Endothelial cell of umbilical vein (primary cell): ENCODE measurements at regions not wholly inside any gene's neighbourhood (a gene's known extent, or its start where the extent isn't known, plus 50 kb on each side); places are given as distances from the start of the nearest gene placed in this dataset.

ENCODE experiments used
- BruUV-seq: library from RNA; stranded (reverse); fragments of 400-500 nt; replicated peaks from 2 replicates; lab custom pipeline; 2021; lab: Mats Ljungman, UMichigan
- CTCF ChIA-PET: fragments of 300-600, 350-600 bp; sonication (Branson Sonifier 250); formaldehyde crosslinking; loops from one replicate; lab custom pipeline; 2021; ENCODE audit warnings: antibody characterized with exemption, inconsistent platforms; lab: Charles Lee
- POLR2A ChIA-PET: fragments of 300-600, 350-600 bp; sonication (Branson Sonifier 250); formaldehyde crosslinking; loops from one replicate; lab custom pipeline; 2021; ENCODE audit warnings: antibody characterized with exemption, inconsistent platforms; lab: Charles Lee
- DNase-seq: peaks from one replicate; pipeline ENCODE4 v3.0.0-alpha.2; 2011; ENCODE audit warnings: low read depth, low spot score
- FAIRE-seq: peaks from 2 replicates; lab custom pipeline; 2011; peaks lifted over from hg19 to GRCh38; lab: Jason Lieb, UNC
- H2AFZ ChIP-seq: 2 replicates; pipeline ENCODE4 v1.6.0; 2012; ENCODE audit warnings: low read depth, low read length, control low read depth, inconsistent platforms
- H3K27ac ChIP-seq: 2 replicates; pipeline ENCODE4 v1.5.1; 2011; ENCODE audit warnings: low read depth, mild to moderate bottlenecking, control low read depth, low read length, moderate library complexity; ENCODE audit not compliant: insufficient read depth
- H3K27me3 ChIP-seq, 2 experiments: 2 replicates each; pipeline versions ENCODE4 v1.6.0 to v1.6.1; 2011; ENCODE audit warnings: low read length in 2 of 2, mixed read lengths in 1 of 2; ENCODE audit not compliant: control insufficient read depth in 2 of 2, insufficient read depth in 2 of 2
- H3K36me3 ChIP-seq, 2 experiments: 2 replicates in 1 of 2; 3 replicates in 1 of 2; pipeline ENCODE4 v1.5.1; 2011; ENCODE audit warnings: low read length in 2 of 2, mild to moderate bottlenecking in 1 of 2, moderate library complexity in 1 of 2; ENCODE audit not compliant: control insufficient read depth in 2 of 2, insufficient read depth in 2 of 2; ENCODE audit errors: extremely low read depth in 1 of 2
- H3K4me1 ChIP-seq: 3 replicates; pipeline ENCODE4 v1.5.1; 2011; ENCODE audit warnings: mild to moderate bottlenecking, low read length; ENCODE audit not compliant: control insufficient read depth, insufficient read depth; ENCODE audit errors: extremely low read depth
- H3K4me2 ChIP-seq: 2 replicates; pipeline ENCODE4 v1.6.1; 2011; ENCODE audit warnings: low read length, control low read depth, mixed read lengths; ENCODE audit not compliant: insufficient read depth
- H3K4me3 ChIP-seq, 3 experiments: fragments of 200-600 bp in 1 of 3; sonication (generic), shearing (Covaris generic) in 1 of 3; replicated peaks in 1 of 3; 2 replicates each; pipeline ENCODE4 v1.5.1; 2011 to 2016; ENCODE audit warnings: control low read depth in 3 of 3, low read length in 3 of 3, mild to moderate bottlenecking in 2 of 3, inconsistent platforms in 1 of 3, low read depth in 1 of 3, moderate library complexity in 1 of 3; ENCODE audit not compliant: insufficient read depth in 1 of 3
- H3K79me2 ChIP-seq: 2 replicates; pipeline ENCODE4 v1.6.0; 2012; ENCODE audit warnings: low read length, inconsistent platforms; ENCODE audit not compliant: control insufficient read depth, insufficient read depth
- H3K9ac ChIP-seq: replicated peaks from 2 replicates; pipeline ENCODE3; 2011; ENCODE audit warnings: low read length, control low read depth; ENCODE audit not compliant: insufficient read depth; ENCODE audit errors: extremely low read depth
- H3K9me1 ChIP-seq: replicated peaks from 3 replicates; pipeline ENCODE4 v1.6.0; 2011; ENCODE audit warnings: mild to moderate bottlenecking, low read length; ENCODE audit not compliant: control insufficient read depth, insufficient read depth; ENCODE audit errors: extremely low read depth
- H3K9me3 ChIP-seq: replicated peaks from 2 replicates; pipeline ENCODE4 v1.5.1; 2012; ENCODE audit warnings: low read length, inconsistent platforms; ENCODE audit not compliant: control insufficient read depth, insufficient read depth
- H4K20me1 ChIP-seq: replicated peaks from 2 replicates; pipeline ENCODE3; 2011; ENCODE audit warnings: mild to moderate bottlenecking, low read length; ENCODE audit not compliant: control insufficient read depth, insufficient read depth; ENCODE audit errors: extremely low read depth
- CTCF ChIP-seq, 2 donors: IDR thresholded peaks; 1 replicate in 1 of 2; 2 replicates in 1 of 2; pipeline ENCODE4 v1.5.1; 2011; ENCODE audit warnings: low read length in 2 of 2, mild to moderate bottlenecking in 2 of 2, moderate library complexity in 2 of 2, control low read depth in 1 of 2, inconsistent platforms in 1 of 2, low read depth in 1 of 2; ENCODE audit not compliant: insufficient read depth in 1 of 2; ENCODE audit errors: extremely low read depth in 1 of 2
- FOS ChIP-seq: IDR thresholded peaks from 2 replicates; pipeline ENCODE4 v1.6.1; 2011; ENCODE audit warnings: mild to moderate bottlenecking, low read length, moderate library complexity, borderline replicate concordance; ENCODE audit not compliant: insufficient read depth
- MAX ChIP-seq: IDR thresholded peaks from 2 replicates; pipeline ENCODE4 v1.6.1; 2011; ENCODE audit not compliant: insufficient read depth, insufficient read length
- MYC ChIP-seq: IDR thresholded peaks from one replicate; pipeline ENCODE4 v1.6.1; 2011; ENCODE audit warnings: mild to moderate bottlenecking, low read depth, low read length
- dilution Hi-C: fragments of 300-500 bp; cut with MboI; formaldehyde crosslinking; loops from one replicate; pipeline ENCODE4 v1.15.0; 2019; ENCODE audit warnings: low sequenced_read_pairs; ENCODE audit not compliant: extremely low pct_ligation_motif_present
- intact Hi-C: fragments of 100-400 bp; cut with micrococcal nuclease; formaldehyde crosslinking; loops from one replicate; pipeline ENCODE4 v1.10.0; 2022

DNA sequence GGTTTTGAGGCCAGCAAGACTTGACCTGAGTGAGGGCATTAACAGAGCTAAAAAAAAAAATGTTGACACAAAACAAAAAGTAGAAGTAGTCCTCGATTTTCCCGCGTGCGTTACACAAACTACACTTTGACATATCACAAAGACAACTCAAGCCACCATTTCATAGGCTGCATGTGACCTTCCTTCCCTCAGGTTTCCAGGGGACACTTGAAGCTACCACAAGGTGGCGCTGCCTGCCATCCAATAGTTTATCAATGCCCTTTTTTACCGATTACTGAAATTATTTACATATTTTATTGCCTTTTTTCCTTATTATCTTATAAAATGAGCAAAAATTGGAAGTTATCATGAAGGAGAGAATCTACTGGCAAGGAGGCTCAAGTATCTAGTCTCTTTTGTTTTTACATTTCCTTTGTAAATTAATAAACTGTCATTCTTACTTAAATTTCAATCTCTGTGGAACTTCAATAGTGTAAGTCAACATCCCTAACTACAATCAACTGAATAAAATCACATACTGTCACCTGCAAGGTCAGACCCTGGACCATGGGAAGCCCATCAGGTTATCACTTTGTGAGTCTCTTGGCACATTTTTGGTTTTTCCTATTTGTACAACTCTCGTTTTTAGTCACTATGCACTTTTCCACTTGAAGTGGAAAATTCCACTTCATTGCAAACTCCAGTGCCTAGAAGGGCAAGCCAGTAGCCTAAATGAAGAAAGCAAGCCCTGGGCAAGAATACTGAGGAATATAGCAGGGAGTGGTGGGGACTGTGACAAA, 84.6 kb upstream of the CPSF6 start:
- dilution Hi-C loops (no loop called here), intact Hi-C loops (loop anchor here (1.0 to 5.0 kb wide), 4 partner anchors 58 to 485 kb away; no protein-coding TSS in a partner anchor)
- CTCF ChIA-PET: interaction anchor here (0.7 to 6.7 kb wide), 26 partner anchors 10 to 485 kb away, joined by 3 to 75 read pairs (median 4); no protein-coding TSS in a partner anchor
- Histone ChIP-seq H4K20me1 (no peaks in the 10 kb centered on the region), H3K4me3 (no peak overlapping the region), H3K79me2 (no peaks in the 10 kb centered on the region), H3K27ac (no peak overlapping the region), H3K9me3 (no peaks in the 10 kb centered on the region), H3K27me3 (peaks cover 3 to 7% of the 10 kb centered on the region in 2 experiments), H3K36me3 (no peaks in the 10 kb centered on the region), H3K9me1 (no peaks in the 10 kb centered on the region), H3K4me2 (no peak overlapping the region), H3K9ac (no peak overlapping the region), H3K4me1 (no peaks in the 10 kb centered on the region), H2AFZ (no peak overlapping the region)
- TF ChIP-seq FOS (no peak), CTCF (IDR thresholded peaks at IDR 0.05; ENCODE audit: extremely low read depth in 1 of 2, insufficient read depth in 1 of 2, low read depth in 1 of 2, low read length in 2 of 2) (peak; percentile 80 to 89), MYC (no peak), MAX (peak; percentile 19)
- no TSS peak for BruUV-seq
- POLR2A ChIA-PET: no interaction called here
- DNase-seq (peak; percentile 49), FAIRE-seq (peak; percentile 78)
